Neural progenitor cell (in vitro differentiated cells): ENCODE measurements at regions not wholly inside any gene's neighbourhood (a gene's known extent, or its start where the extent isn't known, plus 50 kb on each side); places are given as distances from the start of the nearest gene placed in this dataset.

Experiments
- CTCF ChIP-seq: fragments of 200-600 bp; sonication (generic); IDR thresholded peaks from 2 replicates; pipeline ENCODE4 v1.5.1; 2017; ENCODE audit warnings: antibody characterized with exemption, mild to moderate bottlenecking
- EZH2phosphoT487 ChIP-seq: fragments of 200-600 bp; sonication (generic); IDR thresholded peaks from 2 replicates; pipeline ENCODE4 v1.6.1; 2017; ENCODE audit warnings: antibody characterized with exemption

GRCh38 chr6:168249746-168250145 is 69.8 kb downstream of the DACT2 start:
- no peak for TF ChIP-seq CTCF
- no peak for TF ChIP-seq EZH2phosphoT487
